NB4 (cell line): ENCODE measurements at regions not wholly inside any gene's neighbourhood (a gene's known extent, or its start where the extent isn't known, plus 50 kb on each side); places are given as distances from the start of the nearest gene placed in this dataset.

Source experiments
- DNase-seq: peaks from one replicate; pipeline ENCODE4 v3.0.0; 2010; ENCODE audit warnings: low read depth
- H3K4me3 ChIP-seq: one replicate; pipeline ENCODE4 v1.5.1; 2011; ENCODE audit warnings: mild to moderate bottlenecking, low read depth, low read length, moderate library complexity
- MAX ChIP-seq: IDR thresholded peaks from 2 replicates; pipeline ENCODE4 v1.6.1; 2011; ENCODE audit warnings: low read depth, low read length
- MYC ChIP-seq: IDR thresholded peaks from 2 replicates; pipeline ENCODE4 v1.6.1; 2011; ENCODE audit warnings: low read depth, low read length
- POLR2A ChIP-seq: IDR thresholded peaks from 2 replicates; pipeline ENCODE4 v1.6.1; 2011; ENCODE audit warnings: mild to moderate bottlenecking; ENCODE audit not compliant: insufficient read length; ENCODE audit errors: extremely low read depth
- TF ChIP-seq, protein P1 (sequence below): IDR thresholded peaks from one replicate; pipeline ENCODE4 v1.5.1; 2012; ENCODE audit warnings: low read depth, low read length

GRCh38 chr1:95734560-95734959, 500.6 kb downstream of the RWDD3 start:
- TF ChIP-seq, protein P1, sequence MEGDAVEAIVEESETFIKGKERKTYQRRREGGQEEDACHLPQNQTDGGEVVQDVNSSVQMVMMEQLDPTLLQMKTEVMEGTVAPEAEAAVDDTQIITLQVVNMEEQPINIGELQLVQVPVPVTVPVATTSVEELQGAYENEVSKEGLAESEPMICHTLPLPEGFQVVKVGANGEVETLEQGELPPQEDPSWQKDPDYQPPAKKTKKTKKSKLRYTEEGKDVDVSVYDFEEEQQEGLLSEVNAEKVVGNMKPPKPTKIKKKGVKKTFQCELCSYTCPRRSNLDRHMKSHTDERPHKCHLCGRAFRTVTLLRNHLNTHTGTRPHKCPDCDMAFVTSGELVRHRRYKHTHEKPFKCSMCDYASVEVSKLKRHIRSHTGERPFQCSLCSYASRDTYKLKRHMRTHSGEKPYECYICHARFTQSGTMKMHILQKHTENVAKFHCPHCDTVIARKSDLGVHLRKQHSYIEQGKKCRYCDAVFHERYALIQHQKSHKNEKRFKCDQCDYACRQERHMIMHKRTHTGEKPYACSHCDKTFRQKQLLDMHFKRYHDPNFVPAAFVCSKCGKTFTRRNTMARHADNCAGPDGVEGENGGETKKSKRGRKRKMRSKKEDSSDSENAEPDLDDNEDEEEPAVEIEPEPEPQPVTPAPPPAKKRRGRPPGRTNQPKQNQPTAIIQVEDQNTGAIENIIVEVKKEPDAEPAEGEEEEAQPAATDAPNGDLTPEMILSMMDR: no peak
- TF ChIP-seq POLR2A: no peak
- no peak for TF ChIP-seq MAX
- DNase-seq: no peak
- H3K4me3 ChIP-seq: no peak overlapping the region

DNA sequence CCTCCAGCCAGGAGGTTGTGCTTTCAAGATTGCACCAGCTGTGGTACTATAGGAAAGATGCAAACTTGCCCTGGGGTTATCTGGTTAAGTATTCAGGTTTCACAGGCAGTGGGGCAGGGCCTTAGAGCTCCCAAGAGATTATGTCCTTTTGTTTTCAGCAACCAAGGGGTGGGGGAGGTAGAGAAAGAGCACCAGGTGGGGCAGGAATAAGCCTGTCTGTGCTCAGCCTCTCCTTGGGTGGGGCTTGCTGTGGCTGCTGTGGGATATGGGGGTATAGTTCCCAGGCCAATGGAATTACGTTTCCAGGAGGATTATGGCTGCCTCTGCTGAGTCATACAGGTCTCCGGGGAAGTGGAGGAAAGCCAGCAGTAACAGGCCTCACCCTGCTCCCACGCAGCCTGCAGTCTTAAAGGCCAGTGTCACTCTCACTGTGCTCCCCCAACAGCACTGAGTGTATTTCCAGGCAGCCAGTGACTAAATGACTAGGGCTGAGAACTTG, 508.6 kb downstream of the RWDD3 start:
- DNase-seq: peak; percentile 4
- no peak for TF ChIP-seq POLR2A
- TF ChIP-seq MYC: no peak
- no peak for TF ChIP-seq MAX
- TF ChIP-seq, protein P1: no peak
- no peak overlapping the region for H3K4me3 ChIP-seq

GRCh38 chr1:95744731-95745130, 510.7 kb downstream of the RWDD3 start:
- H3K4me3 ChIP-seq: no peak overlapping the region
- no peak for TF ChIP-seq MAX
- TF ChIP-seq, protein P1: no peak
- no peak for TF ChIP-seq MYC
- TF ChIP-seq POLR2A: no peak
- no peak for DNase-seq

GRCh38 chr1:95752515-95753381, 518.7 kb downstream of the RWDD3 start:
- DNase-seq: no peak
- TF ChIP-seq MYC: no peak
- H3K4me3 ChIP-seq: no peak overlapping the region

DNA sequence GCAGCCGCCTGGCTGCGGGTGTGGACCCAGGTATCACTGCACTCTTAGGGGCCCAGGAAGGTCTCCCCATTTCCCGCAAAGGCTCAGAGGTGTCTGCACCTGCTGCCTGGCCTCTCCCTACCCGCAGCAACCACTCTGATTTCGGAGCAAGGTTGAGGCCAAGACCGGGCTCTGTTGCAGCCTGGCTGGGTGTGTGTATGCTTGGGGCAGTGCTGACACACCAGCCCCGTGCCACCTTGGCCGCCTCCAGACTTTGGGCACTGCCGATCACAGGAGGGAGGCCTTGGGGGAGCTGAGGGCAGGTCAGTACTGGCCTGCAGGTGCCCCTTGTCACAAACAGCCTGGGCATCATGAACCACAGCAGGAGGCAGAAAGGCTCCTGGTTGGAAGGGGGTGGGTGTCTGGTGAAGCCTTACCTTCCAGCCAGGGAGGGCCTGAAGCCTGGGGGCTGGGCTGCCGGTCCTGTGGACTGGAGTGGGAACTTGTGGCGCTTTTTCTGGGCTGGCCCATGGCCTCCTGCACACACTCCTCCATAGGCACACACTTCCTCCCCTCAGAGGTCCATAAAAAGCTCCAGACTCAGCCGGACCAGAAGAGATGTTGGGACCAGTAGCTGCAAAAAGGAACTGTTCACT, 519.5 kb downstream of the RWDD3 start:
- H3K4me3 ChIP-seq: no peak overlapping the region
- no peak for TF ChIP-seq MAX
- TF ChIP-seq POLR2A: no peak
- TF ChIP-seq MYC: no peak
- TF ChIP-seq, protein P1: no peak
- no peak for DNase-seq

DNA sequence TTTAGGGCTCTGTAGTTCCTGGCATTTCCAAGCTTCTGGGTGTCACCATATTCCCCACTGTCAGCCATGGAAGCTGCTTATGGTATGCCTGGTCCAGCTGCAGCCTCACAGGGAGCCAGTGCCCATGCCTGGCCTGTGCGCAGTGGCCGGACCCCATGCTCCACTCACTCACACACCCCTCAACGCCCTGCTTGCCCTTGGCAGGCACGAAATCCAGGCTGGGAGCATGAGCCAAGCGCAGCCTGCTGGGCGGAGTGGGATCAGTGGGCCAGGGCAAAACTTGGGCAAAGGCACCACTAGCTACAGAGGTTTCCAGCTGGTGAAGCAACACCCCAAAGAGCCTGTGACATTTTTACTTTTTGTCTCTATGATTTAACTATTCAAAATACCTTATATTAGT, 520.4 kb downstream of the RWDD3 start:
- no peak for DNase-seq

More for the DNA sequence above, 520.4 kb downstream of the RWDD3 start:
- TF ChIP-seq, protein P1: no peak
- TF ChIP-seq MAX: no peak
- no peak overlapping the region for H3K4me3 ChIP-seq
